Suppressor macrophage treated with lipopolysaccharide for 1 hour (primary cell): ENCODE measurements at regions not wholly inside any gene's neighbourhood (a gene's known extent, or its start where the extent isn't known, plus 50 kb on each side); places are given as distances from the start of the nearest gene placed in this dataset.
A peak's percentile ranks its signal among the peaks of the same experiment; 100 is the strongest.

Experiments
- DNase-seq, 3 donors: peaks; one replicate each; pipeline ENCODE4 v3.0.0-alpha.2; 2020 to 2022

- no peak for DNase-seq
Observed at GRCh38 chr4:176525576-176525975, 205.8 kb downstream of the SPCS3 start.

- DNase-seq: no peak
Observed at GRCh38 chr4:176526704-176527103, 206.9 kb downstream of the SPCS3 start.

GRCh38 chr4:176529574-176529973 lies 209.8 kb downstream of the SPCS3 start:
- no peak for DNase-seq

GRCh38 chr4:176533159-176533558 lies 213.4 kb downstream of the SPCS3 start:
- no peak for DNase-seq

- no peak for DNase-seq
Observed at GRCh38 chr4:176534566-176534965, 214.8 kb downstream of the SPCS3 start.

GRCh38 chr4:176538217-176538925 lies 218.6 kb downstream of the SPCS3 start:
- DNase-seq: peak in 1 of 3 donors; percentile 19

GRCh38 chr4:176539091-176539784 lies 219.5 kb downstream of the SPCS3 start:
- no peak for DNase-seq

- DNase-seq: no peak
Observed at GRCh38 chr4:176539785-176540175, 220.0 kb downstream of the SPCS3 start.

- no peak for DNase-seq
Observed at GRCh38 chr4:176540814-176541213, 221.0 kb downstream of the SPCS3 start.

- DNase-seq: peak; percentile 10 to 53 (median 12)
Observed at GRCh38 chr4:176545872-176546271, 226.1 kb downstream of the SPCS3 start.

GRCh38 chr4:176546975-176547374 lies 227.2 kb downstream of the SPCS3 start:
- no peak for DNase-seq

- no peak for DNase-seq
Observed at GRCh38 chr4:176548571-176548970, 228.8 kb downstream of the SPCS3 start.

- no peak for DNase-seq
Observed at GRCh38 chr4:176549161-176549865, 229.5 kb downstream of the SPCS3 start.

GRCh38 chr4:176558661-176559060 lies 234.1 kb downstream of the VEGFC start:
- no peak for DNase-seq

GRCh38 chr4:176561368-176561767 lies 231.4 kb downstream of the VEGFC start:
- DNase-seq: no peak

- DNase-seq: no peak
Observed at GRCh38 chr4:176563591-176563990, 229.1 kb downstream of the VEGFC start.

- no peak for DNase-seq
Observed at GRCh38 chr4:176565049-176565448, 227.7 kb downstream of the VEGFC start.

GRCh38 chr4:176566769-176567168 lies 226.0 kb downstream of the VEGFC start:
- no peak for DNase-seq

- DNase-seq: no peak
Observed at GRCh38 chr4:176568238-176568637, 224.5 kb downstream of the VEGFC start.

GRCh38 chr4:176569301-176569700 lies 223.4 kb downstream of the VEGFC start:
- no peak for DNase-seq

GRCh38 chr4:176571206-176571605 lies 221.5 kb downstream of the VEGFC start:
- DNase-seq: no peak

- DNase-seq: no peak
Observed at GRCh38 chr4:176575141-176575730, 217.5 kb downstream of the VEGFC start.

- DNase-seq: no peak
Observed at GRCh38 chr4:176579226-176579625, 213.5 kb downstream of the VEGFC start.

- no peak for DNase-seq
Observed at GRCh38 chr4:176583278-176583677, 209.4 kb downstream of the VEGFC start.
